ENCODE measurements at regions not wholly inside any gene's neighbourhood (a gene's known extent, or its start where the extent isn't known, plus 50 kb on each side); places are given as distances from the start of the nearest gene placed in this dataset.

GRCh38 chr1:82731216-82731615 is 930.5 kb downstream of the ADGRL2 start:
- no peak for TF ChIP-seq CTCF (IDR thresholded peaks at IDR 0.05)
- no peak for TF ChIP-seq POLR2AphosphoS5 (IDR thresholded peaks at IDR 0.05)
- no peak for TF ChIP-seq POLR2A (IDR thresholded peaks at IDR 0.05)
- no peak for TF ChIP-seq EP300 (IDR thresholded peaks at IDR 0.05)

All from stomach (tissue), 4 donors.